ENCODE measurements at regions not wholly inside any gene's neighbourhood (a gene's known extent, or its start where the extent isn't known, plus 50 kb on each side); places are given as distances from the start of the nearest gene placed in this dataset.
"Not testable (repeated sequence)": the region's sequence is repeated elsewhere in the genome, so short reads cannot be mapped to it uniquely, and the experiment has no call there.

DNA sequence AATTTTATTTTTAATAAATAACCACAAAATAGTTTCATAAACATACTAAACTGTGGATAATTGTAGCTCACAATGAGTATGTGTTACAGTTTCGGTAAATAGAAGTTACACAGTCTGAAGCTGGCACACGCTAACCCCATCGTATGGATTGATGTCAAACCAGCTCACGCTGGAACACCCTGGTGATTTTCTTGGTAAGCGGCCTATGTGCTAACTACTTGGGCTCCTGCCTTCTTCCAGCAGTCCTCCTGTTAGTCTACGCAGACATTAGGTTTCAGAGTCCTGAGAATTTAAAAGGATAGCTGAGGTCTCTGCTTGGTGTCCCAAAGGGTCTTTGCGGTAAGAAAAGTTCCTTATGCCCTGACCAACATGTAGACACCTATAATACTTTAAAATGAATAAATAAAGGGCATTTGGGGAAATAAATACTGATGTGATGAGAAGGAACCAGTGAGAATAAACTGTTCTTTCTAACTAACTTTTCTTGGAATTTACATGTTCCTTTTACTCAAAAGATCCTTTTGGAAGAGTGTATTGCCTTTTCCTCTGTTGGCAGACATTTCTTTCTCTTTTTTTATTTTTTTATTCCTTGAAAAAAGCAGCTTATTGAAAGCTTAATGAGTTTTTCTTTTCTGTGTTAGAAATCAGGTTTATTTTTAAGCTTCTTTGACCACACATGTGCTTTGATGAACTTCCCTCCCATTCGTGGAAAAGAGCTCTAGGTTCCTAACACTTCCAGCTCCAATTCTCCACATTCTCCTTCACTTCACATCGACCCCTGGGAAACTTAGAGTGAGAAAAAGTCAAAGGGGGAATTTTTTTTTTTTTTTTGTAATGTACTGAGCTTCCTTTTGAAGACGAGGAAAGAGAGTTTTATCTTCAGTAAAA lies 322.2 kb downstream of the IRS1 start:
- no peak for DNase-seq (ENCODE audit: low read depth in 2 of 2)

DNA sequence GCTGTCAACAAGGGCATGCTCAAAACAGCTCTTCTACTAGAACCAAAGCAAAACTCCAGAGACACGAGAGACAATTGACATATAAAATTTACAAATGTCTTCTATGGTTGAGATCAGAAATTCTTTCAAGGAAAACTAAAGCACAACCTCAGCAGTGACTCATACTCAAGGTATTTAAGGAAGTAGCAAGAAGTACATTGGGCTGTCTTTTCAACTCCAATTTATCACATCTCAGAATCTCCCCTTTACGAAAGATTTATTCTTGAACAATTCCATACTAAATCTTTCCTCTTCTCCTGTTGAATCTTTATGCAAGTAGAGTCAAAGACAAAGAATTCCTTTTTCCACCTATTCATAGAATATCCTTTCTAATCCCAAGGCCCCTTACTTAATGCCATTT lies 324.0 kb downstream of the IRS1 start:
- no peak for DNase-seq (ENCODE audit: low read depth in 2 of 2)

DNA sequence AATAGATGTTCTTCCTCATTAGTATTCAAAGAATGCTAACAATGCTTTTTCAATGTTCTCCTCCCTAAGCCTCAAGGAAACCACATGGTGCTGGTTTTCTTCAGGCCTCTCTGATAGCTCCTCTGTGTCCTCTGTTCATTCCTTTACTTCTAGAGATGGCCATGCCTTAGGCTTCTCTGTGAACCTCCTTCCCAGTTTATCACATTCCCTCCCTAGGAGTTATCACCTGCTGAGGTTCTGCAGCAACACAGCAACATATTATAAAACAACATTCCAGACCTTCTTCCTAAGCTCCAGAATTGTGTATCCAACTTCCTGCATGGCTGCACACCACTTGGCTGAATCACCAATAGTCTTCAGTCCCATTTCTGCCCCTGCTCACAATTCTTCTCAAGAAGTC lies 325.5 kb downstream of the IRS1 start:
- DNase-seq (ENCODE audit: low read depth in 2 of 2), result no peak

DNA sequence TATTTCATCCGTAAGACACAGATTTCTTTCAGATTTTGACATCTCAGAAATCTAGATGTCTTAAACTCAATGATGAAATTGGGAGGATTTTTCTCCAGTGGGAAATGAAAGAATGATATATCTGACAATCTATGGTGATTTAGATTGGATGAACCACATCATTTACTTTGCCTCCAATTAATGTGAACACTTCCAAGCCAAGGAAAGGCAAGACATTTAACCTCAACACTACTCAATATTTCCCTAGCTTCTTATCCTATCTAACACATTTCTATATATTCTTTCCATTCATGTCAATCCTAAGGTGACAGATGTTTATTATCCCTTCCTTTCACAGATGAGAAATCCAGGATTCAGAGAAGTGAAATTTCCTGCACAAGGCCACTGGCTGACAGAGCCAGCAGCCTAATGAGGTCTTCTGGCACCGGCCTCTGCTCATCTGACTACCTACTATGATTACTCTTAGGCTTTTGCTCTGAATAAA lies 327.6 kb downstream of the IRS1 start:
- DNase-seq (ENCODE audit: low read depth in 2 of 2), result no peak

DNA sequence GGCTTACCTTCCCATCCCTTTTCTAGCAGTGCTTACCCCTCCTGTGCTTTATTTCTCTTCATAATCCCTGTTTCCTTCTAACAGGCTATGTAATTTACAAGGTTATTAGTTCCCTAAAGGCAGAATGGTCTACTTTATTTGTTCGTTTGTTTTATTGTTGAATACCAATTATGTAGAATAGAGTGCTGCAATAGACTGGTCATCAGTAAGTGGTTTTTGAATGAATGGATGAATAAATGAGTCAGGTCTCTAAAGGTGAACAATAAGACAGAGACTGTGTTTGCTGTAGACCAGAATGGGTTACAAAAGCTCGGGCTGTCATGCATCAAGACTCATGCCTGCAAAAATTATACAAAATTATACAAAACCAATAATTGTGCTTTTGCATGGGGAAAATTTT lies 332.0 kb downstream of the IRS1 start:
- DNase-seq (ENCODE audit: low read depth in 2 of 2), result no peak

DNA sequence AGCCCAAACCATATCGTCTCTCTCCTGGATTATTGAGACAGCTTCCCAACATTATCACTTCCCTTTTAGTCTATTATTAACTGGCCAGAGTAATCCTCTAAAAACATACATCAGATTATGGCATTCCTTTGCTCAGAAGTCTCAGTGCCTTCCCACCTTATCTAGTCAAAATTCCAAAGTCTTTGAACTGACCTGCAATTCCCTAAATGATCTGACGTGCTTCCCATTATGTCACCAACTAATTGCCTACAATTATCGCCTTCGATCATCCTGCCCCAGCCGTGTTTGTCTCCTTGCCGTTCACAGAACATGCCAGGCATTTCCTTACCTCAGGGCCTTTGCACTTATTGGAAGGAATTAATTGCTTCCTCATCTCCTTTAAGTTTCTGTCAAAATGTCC lies 332.4 kb downstream of the IRS1 start:
- DNase-seq (ENCODE audit: low read depth in 2 of 2), result no peak

DNA sequence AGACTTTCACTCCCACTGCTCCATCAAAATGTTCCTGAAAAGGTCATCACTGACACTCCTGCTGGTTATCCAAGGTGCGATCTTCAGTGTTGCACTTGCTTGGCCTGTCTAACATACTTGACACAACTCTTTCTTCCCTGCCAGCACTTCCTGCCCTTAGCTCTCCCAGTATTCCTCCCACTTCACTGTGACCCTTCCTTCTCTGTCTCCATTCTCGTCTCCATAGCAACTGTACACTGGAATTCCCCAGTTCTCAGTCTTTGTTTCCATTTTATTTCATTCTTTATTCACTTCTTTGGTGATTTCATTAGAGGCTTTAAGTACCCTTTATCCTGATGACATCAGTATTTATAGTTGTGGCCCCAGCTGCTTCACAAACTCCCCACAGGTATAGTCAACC lies 333.0 kb downstream of the IRS1 start:
- DNase-seq (ENCODE audit: low read depth in 2 of 2), result no peak

DNA sequence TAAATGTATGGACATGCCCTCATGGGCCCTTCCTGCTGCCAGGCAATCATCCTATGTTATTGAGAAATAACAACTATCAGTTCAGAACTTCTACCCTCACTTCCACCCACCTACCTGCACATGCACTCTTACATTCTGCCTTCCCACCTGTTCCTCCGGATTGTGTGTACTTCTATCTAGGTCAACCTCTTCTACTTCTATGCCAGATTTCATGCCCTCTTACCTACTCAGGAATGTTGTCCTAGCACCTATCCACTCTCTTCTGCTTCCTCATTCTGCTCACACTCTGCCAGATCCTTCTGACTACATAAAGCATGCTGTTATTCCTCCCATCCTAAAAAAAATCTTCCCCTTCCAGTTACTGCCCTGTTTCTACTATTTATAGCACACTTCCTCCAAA lies 333.5 kb downstream of the IRS1 start:
- no peak for DNase-seq (ENCODE audit: low read depth in 2 of 2)

DNA sequence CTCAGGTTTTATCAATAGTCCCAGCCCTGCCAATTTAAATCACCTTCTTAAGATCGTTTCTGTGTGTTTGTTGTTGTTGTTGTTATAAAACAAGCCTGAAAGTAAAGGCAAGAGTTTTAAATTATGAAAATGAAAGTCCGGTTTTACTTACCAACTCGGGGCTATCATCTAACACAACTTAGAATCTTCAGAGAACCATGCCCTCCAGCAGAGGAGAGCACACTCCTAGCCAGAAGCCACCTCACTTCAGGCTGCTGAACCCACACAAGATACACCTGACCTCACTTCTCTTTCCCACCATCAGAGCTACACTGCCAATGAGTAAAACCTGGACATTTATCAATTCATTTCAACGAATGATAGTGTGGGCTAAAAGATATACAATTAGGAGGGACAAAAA lies 335.2 kb downstream of the IRS1 start:
- no peak for DNase-seq (ENCODE audit: low read depth in 2 of 2)

DNA sequence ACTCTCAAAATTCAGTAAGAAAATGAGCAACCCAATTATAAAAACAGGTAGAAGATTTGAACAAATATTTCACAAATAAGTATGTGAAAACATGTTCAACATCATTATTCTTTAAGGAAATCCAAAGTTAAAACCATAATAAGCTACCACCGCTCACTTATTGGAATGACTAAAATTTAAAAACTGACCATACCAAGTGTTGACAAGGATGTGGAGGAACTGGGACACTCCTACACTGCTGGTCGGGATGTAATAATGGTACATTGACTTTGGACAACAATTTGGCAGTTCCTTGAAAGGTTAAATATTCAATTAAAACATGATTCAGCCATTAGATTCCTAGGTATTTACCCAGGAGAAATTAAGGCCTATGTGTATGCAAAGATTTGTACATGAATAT lies 336.5 kb downstream of the IRS1 start:
- no peak for DNase-seq (ENCODE audit: low read depth in 2 of 2)

DNA sequence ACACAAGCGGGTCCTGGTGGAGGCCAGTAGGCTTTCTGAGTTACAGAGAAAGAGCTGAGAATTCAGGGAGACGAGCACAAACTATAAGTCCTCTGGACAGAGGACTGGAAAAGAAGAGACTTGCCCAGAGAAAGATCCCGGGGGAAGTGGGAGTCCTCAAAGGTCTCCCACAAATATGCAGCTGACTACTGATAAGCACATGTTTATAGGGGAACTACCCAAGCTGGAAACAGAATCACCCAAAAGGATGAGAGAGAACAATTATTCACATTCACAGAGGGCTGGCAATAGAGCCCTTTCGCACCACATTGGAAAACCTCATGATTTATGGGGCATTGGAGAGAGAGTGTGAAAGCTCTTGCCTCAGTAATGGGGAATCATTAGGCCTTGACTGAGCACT lies 337.6 kb downstream of the IRS1 start:
- no peak for DNase-seq (ENCODE audit: low read depth in 2 of 2)

DNA sequence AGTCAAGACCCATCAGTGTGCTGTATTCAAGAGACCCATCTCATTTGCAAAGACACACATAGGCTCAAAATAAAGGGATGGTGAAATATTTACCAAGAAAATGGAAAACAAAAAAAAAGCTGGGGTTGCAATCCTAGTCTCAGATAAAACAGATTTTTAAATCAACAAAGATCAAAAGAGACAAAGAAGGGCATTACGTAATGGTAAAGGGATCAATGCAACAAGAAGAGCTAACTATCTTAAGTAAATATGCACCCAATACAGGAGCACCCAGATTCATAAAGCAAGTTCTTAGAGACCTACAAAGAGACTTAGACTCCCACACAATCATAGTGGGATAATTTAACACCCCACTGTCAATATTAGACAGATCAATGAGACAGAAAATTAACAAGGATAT lies 343.5 kb downstream of the IRS1 start:
- not testable (repeated sequence) for DNase-seq (ENCODE audit: low read depth in 2 of 2)

DNA sequence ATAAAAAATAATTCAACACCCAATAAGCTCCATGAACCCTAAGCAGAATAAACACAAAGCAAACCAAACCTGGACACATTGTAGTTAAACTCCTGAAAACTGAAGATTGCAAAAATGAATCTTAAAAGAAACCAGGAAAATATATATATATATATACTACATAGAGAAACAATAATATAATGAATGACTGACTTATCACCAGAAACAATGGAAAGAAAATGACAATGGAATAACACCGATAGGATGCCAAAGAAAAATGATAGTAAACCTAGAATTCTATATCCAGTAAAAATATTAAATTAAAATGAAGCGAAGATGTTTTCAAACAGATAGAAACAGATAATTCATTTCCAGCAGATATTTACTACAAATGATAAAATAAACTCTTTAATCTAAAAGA lies 346.9 kb downstream of the IRS1 start:
- no peak for DNase-seq (ENCODE audit: low read depth in 2 of 2)

DNA sequence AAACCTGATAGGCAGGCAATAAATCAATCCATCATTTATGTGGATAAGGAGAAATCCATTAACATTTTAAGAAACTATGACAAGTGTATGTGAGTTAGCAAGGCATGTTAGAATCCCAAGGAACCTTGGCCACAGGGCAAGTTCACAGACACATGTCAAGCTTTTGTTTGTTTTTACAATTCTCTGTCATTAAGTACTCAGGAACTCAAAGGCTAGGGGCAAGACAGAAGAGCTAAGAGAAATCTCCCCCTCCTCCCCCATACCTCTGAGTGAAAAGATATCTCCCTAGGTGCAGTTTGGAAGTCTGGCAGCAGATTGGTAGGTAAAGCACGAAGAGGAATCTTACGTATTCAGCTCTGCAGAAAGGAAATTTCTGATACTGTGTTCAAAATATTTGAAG lies 348.1 kb downstream of the IRS1 start:
- DNase-seq (ENCODE audit: low read depth in 2 of 2), result no peak

DNA sequence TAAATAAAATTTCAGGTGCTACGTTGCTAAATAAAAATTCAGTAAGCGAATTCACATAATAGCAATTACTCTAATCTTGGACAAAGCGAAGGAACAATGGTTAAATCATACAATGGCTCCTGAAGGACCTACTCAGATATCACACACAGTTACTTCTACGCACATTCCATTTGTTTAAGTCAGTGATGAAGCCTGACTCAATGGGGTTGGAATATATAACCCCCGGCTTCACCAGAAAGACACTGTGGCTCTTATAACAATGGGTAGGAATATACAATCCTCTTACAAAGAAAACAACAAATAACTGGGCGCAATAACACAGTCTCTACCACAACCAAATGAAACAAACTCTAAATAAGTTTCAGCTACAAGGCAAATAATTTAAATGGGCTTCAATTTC lies 349.5 kb downstream of the IRS1 start:
- no peak for DNase-seq (ENCODE audit: low read depth in 2 of 2)

DNA sequence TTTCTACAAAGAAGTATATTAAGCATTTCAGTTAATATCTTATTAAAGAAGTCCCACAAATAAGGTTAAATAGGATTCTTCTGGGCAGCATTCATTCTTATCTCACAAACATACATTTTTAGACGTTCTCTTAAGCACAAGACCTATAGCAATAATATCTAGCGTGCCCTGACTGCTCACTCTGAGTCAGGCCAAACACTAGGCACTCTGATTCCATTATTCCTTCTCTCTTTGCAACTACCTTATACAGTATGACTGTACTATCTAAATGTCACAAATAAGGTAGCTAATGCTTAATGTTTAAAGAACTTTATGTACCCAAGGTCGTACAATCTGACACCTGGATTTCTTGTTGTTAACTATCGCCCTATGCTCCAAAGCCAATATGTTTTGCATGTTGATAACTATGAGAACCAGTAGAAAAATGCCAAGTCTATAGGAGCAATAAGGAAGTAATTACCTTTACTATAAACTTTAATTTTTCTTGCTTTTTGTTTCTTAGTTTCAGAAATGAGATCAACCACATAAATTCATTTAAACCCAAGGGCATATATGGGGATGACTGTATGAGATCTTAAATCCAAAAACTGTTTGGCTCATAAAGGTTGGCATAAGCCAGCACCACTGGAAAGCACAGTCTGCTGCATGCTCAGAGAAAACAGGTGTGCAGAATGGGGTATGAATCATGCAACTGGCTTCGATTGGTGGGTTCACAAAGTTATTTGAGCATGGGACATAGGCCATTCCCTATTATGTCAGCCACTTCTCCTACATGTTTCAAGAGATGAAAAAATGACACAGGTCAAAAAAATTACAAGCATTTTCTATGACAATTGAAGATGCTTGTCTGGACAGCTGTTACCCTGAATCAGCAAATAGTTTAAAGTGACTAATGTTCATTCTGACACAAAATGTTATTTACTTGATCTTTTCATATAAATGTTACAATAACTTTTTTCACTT lies 352.0 kb downstream of the IRS1 start:
- no peak for DNase-seq (ENCODE audit: low read depth in 2 of 2)

DNA sequence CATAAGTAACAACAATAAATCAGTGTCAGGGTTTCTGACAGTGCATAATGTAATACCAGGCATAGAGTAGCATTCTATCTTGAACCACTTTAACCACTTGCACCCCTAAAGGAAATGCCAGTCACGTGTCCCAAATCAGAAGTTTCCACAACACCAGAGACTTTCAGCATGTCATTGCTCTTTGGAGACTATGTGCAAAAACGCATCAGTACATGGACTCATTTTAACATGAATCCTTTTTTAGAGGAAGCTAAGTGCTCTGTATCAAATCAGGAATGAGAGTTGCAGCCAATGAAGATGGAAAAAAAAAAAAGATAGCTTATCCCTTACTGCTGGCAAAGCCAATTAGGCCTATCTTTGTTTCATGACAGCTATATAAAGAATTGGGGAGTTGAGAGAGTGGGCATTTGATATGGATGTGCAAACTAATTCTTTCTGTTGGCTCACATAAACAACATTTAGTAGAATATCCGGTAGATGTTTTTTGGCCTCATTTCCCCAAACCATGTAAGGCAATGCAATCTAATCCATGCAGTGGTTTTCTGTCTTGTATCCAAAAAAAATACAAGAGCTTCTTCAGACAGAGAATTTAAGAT lies 353.1 kb downstream of the IRS1 start:
- DNase-seq (ENCODE audit: low read depth in 2 of 2), result no peak

DNA sequence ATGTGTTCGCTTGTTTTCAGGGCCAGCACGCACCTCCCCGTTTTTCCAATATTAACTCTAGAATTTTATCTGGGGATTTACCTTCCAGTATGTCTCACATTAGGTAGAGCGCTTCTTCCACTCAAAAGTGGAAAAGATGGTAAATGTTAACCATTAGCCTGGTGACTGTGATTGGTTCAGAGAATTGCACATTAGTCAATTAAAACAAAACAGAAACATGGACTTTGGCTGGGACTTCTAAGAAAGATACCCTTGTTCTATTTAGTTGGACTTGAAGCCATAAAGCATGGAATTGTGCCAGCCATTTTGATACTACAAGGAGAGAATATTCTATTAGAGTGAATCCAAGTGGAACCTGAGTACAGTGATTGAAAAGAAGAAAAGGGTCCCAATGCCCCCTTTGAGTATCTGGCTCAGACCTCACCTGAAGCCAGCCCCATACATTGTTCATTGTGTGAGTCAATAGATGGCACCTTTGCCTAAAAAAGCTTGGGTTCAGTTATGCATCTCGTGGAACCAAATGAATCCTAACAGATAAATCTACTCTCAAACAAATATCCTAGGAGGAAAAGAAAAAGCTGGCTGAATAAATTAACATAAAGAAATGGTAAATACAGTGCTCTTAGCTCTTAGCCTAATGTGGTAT lies 354.3 kb downstream of the IRS1 start:
- DNase-seq (ENCODE audit: low read depth in 2 of 2), result no peak

DNA sequence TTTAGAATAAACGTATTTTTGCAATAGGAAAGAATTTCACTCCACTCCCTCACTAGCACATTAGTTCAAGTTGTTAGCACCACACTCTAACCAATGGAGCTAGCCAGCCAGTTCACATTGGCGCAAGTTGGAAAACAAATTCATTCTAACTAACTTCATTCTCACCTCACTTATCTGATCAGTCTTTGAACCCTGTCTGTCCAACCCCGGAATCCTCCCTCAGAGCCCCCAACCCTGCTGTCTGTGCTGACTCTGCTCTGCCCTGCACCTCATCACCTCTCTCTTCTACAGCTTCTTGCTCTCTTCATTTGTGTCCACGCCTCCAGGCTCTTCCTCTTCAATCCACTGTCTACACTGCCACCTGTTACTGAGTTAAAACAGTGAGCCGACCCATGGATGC lies 356.5 kb downstream of the IRS1 start:
- DNase-seq (ENCODE audit: low read depth in 2 of 2), result no peak

DNA sequence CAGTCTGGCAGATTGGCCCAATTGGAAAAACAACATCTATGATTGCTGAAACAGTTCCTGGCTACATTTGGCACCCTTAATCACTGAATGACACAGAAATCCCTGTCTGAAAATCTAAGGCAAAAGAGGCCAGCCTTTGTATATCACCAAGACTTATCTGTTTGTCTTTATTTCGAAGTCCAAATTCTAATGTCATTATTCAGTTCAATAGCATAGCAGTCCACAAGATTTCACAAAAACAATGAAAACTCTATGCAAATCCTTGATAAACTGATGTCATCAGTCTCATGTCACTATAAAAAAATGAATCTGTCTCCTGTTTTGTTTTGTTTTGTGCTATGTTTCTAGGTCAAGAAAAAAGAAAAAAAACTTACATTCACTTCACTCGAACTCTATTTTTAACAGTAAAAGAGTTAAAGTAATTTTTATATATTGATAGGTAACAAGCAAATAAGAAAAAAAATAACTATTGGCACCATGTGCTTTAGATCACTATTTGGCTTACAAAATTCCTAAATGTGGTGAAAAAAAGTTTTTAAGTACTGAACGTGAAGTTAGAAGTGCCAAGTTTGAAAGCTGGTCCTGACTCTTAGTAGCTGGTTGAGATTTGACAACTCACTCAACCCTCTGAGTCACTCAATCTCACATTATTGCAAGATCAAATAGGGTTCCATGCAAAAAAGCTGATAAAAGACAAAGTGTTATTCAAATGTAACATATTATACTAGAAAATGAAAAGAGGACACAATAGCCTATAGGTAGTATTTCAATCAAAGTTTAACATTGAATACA lies 359.3 kb downstream of the IRS1 start:
- DNase-seq (ENCODE audit: low read depth in 2 of 2), result no peak

DNA sequence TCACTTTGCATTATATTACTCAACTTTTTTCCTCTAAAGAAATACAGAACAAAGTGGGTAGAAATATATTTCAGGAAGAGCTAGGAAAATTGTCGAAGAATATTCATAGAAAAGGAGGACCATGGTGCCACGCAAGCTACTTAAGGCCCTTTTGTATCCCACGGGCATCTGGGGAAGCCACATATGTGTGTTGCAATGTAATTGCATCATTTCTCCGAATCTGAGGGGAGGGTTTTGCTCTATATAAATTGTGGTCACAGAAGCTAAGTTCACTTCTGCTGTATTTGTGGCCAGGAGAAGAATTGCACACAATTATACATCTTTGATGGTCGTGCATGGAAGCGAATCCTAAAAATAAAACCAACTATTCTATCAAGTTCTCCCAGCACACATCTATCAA lies 360.3 kb downstream of the IRS1 start:
- no peak for DNase-seq (ENCODE audit: low read depth in 2 of 2)
